Muscle of arm (tissue), 1 donor: ENCODE measurements at regions not wholly inside any gene's neighbourhood (a gene's known extent, or its start where the extent isn't known, plus 50 kb on each side); places are given as distances from the start of the nearest gene placed in this dataset.

ENCODE experiments used
- DNase-seq: peaks from one replicate; pipeline ENCODE4 v3.0.0-alpha.2; 2013

DNA sequence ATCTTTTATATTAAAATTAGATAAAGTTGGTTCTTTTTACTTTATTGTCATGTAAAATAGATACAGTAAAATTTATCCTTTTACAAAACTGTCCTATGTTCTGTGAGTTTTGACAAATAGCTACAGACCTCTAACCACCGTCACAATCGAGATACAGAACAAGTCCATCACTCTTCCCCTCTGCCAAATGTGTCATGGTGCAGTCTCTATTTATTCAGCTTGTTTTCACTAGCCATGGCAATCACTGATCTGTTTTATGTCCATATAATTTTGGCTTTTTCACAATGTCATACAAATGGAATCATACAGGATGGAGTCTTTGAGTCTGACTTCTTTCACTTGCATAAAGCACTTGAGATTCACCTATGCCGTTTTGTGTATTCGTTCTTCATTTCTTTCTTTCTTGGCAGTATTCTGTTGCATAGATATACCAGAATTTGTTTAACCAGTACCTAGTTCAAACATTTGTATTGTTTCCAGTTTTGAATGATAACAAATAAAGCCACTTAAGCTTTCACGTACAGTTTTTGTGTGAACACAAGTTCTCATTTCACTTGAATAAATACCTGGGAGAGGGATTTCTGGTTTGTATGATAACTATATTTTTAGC, 273.2 kb upstream of the MPDZ start:
- DNase-seq: no peak

DNA sequence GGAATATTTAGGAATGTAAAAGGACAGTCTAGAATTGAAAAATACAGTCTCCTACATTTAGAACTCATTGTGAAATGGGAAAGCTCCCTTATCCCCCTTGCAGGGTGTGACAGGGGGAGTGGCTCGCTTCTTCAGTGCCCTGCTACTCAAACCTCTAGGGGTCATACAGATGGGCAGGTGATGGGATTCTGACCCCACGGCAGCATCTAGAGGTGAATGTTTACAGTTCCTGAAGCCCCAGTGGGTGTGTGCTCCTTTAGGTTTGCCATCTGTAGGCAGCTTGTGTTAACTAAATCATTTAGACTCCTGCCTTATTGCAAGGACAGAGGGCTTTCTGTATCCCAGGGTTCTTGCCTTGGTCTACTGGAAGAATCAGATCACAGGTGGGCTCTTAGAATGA, 271.0 kb upstream of the MPDZ start:
- DNase-seq: no peak

DNA sequence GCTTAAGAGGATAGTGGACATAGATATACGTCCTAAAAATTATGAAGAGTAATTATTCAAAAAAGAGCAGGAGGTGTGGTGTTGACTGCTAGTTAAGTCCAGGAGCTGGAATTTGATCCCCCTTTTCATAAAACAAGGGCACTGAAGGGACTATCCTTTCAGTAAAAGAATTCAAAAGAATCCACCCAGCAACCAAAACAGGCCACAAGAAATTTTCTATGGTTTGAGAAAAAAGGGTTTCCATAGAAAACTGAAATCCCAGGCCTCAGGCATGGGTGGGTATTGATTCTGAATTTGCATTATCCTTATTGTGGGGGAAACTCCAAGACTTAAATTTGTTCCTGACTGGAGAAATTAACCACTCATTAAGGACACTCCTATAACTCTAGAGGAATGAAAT, 269.0 kb upstream of the MPDZ start:
- DNase-seq: no peak

DNA sequence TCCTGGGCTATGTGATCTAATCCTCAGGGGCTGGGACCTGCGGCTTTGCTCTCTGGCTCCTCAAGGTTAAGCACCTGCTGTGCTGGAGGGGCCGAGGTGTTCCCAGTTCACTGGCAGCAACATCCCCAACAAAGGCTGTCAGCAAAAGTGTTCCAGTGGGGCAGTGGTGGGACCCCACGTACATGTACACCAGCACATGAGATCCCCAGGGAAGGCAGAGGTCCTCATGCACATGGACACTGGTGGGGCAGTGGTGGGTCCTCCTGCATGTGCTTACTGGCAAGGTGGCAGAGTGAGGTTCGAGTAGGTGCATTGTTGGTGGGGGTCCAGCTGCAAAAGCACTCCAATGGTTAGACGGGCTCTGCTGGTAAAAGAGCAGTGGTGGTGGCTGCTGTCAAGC, 255.6 kb upstream of the MPDZ start:
- DNase-seq: no peak

DNA sequence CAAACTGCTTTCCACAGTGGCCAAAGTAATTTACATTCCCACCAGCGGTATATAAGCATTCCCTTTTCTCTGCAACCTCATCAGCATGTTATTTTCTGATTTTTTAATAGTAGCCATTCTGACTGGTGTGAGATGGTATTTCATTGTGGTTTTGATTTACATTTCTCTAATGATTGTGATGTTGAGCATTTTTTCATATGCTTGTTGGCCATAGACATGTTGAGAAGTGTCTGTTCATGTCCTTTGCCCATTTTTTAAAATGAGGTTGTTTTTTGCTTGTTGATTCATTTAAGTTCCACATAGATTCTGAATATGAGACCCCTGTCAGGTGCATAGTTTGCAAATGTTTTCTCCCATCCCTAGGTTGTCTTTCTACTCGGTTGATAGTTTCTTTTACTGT, 254.5 kb upstream of the MPDZ start:
- DNase-seq: no peak

DNA sequence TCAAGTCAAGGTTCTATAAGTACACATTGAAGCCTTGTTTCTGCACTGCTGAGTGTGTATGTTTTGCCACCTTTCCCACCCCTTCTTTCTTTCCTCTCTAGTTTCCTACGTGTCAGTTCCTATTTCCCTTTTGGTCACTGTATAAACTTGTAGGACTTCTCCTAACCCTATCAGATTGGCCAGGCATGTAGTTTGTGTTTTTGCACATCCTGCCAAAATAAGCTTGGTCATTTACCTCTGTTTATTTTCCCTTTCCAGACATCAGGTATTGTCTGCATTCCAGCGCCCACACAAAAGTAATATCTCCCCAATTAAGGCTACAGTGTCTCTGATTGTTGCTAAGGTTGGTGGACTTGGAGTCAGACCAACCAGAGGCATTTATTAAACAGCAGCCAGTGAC, 252.9 kb upstream of the MPDZ start:
- DNase-seq: no peak

DNA sequence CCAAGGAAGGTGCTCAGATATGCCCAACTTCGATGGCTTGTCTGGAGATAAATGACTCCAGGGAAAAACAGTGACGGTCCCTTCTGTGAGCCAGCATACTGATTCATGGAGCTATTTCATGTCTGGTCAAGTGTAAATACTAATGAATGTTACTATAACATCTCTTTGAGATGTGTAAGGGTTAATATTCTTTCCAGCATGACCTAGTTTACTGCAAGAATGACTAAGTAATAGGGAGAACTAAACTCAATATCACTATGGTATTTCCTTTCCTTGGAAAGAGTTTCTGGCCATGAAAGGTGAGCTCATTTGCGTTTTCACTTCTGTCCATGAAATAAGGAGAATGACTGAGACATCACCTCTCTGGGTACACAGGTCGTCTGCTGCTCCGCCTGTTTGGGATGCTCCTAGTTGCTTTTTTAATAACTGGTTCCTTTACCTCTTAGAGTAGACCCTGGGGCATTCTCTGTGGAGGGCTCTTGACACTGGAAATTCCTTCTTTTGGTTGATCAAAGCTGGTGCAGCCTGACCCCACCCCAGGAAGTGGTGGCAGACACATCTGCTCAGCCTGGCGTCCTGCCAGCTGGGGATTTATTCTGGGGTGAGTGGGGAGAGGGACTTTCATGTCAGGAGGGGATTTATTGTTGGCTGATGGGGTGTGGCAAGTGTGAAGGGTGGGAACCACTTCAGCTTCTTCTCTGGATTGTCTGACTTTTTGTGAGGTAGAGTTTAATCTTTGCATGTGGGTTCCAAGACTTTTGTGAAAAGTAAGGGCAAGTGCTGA, 250.0 kb upstream of the MPDZ start:
- DNase-seq: no peak

DNA sequence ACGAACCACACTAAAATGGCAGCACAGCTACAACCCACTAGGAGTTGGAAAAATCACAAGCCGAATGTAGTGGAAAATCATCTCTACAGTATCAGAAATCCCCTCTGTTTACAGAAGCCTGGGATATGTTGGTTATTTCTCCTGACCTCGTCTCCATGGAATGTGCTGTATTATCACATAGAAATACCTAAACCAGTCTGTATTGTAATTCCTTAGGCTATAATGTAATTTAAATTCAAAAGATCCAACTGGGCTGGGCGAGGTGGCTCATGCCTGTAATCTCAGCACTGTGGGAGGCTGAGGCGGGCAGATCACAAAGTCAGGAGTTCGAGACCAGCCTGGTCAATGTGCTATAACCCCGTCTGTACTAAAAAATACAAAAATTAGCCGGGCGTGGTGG, 244.8 kb upstream of the MPDZ start:
- DNase-seq: no peak

DNA sequence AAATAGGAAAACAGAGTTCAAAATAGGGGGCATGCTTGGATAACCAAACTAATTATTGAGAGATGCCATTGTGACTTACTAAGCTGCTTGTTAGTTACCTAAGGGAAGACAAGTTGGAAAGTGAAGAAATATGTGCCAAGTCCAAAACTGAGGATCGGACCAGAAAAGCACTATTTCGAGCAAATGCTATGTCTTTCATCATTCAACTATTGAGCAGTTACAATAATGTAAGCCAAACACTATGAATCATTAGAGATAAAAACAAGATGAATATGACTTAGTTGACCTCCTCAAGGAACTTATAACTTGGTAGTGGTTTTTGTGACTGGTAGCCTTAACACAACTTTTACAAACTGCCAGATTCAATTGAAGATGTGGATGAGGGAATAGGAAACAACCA, 240.6 kb upstream of the MPDZ start:
- DNase-seq: no peak

DNA sequence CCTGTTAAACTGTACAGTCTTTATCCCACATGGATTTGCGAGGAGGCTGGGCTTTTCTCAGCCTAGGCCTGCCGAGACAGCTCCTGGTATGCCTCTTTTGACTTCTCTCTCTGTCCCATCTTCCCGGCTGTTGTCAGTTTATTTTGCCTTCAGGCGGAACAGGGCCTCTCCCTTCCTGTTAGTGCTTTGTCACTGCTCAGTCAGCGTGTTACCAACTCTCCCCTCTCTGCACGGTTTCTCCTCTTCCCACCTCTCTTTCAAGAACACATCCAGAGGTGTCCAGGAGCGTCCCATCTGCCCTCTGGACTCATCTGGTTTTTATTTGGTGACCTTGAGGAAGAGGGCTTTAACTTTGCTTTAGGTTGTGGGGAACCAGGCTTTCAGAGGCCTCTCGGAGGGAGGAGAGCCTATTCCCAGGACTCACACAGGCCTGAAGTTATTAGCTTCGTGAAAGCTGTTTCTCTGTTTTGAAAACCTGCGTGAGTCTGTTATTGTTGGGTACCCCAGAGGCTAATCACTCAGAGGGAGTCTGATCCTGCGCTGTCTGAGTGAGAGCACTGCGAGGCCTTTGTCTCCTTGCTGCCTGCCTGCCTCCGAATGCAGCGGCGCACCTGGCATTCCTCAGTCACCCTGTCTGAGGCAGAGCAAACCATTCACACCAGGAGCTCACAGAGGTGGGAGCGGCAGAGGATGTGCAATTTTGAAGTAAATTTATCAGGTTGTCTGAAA, 234.4 kb upstream of the MPDZ start:
- peak; percentile 73 for DNase-seq

DNA sequence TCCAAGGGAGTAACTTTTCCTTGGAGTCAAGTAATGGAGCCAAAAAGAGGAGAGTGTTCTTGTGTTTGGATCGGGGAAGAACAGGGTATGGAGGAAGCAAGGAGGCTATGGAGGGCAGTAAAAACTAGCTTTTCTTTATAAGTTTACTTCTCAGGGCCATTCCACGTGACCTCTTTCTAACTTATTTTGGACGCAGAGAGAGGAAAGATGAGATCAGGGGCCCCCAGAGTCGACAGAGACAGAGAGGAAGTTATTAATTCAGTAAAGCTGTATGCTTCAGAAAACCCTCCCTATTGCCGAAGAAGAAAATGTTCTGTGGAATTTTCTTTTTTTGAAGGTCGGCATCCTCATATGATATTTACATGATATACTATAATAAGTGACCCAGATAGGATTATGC, 233.8 kb upstream of the MPDZ start:
- DNase-seq: peak; percentile 91

DNA sequence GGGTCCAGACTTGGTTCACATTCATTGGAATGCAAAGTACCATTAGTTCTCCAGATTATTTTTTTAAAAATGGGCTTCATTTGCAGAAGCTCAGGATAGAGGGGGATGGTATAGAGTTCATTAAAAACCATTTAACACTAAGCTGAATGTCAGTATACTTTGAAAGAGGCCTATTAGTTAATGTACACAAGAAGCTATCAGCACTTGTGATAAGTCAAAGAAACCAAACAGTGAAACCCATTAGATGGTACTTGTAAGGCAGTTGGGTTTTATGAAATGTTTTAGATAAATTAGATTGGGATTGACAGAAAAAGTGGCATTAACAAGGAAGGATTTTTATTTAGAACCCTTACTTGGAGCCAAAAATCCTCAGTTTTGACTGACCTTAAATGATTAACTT, 229.2 kb upstream of the MPDZ start:
- no peak for DNase-seq

DNA sequence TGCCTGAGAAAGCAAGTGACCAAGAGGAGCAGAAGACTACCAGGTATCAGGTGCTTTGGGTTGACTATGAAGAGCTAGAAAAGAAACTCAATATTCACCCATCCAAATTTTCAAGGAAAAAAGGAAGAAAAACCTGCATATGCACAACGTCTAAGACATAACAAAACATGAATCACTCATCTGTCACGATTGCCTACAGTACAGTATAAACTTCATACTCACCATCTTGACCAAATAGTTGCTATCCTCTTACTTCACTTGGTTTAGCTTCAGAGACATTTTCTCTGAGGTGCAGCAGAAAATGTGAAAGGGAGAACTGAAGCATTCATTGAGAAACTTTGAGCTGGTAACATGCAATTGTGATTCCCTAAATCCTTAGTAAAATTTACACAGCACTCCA, 228.6 kb upstream of the MPDZ start:
- DNase-seq: no peak

DNA sequence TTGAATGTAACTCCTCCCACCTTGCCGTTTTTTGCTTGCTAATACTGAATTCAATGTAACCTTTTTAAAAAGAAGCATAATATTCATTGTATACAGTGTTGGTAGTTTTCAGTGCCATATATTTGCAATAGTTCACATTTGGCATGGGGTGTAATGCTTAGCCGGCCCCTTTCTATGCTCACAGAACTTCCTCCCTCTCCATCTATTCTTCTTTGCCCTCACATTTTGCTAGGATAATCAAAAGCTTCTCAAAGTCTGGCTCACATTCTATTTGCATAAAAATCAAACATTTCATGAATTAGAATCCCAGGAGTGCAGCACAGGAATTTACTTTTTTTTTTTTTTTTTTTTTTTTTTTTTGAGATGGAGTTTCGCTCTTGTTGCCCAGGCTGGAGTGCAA, 226.3 kb upstream of the MPDZ start:
- DNase-seq: no peak

DNA sequence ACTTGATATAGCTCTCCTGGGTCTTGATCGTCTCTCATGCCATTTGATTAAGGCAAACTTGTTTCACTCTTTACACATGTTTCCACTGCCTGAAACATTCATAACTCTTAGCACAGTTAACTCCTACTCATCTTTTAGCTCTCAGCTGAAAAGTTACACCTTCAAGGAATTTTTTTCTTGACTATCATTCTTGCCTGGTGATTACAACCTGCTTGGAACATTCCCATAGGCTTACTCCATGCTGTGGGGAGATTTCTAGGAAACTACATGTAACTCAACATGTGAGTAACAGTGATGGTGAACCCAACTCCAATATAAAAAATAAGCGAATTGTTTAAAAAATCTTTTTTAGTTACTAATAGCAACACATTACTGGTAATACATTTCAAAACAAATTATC, 224.1 kb upstream of the MPDZ start:
- no peak for DNase-seq

DNA sequence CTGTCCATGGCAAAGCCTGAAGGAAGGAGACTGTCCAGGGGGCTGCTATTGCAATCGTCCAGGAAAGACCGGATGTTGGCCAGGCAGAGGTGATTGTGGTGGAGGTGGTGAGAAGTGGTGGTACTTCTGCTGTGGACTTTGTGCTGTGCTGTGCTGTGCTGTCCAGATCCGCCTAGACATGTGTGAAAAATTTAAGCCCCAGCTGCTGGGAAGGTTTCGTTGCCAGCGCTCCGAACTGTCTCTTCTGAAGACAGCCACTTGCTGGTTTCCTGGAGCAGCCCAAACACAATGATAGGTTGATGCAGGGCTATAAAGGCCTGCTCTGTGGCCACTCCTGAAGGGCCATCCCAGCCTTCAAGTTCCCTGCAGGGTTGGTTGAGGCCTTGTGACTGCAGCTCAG, 223.0 kb upstream of the MPDZ start:
- DNase-seq: no peak

DNA sequence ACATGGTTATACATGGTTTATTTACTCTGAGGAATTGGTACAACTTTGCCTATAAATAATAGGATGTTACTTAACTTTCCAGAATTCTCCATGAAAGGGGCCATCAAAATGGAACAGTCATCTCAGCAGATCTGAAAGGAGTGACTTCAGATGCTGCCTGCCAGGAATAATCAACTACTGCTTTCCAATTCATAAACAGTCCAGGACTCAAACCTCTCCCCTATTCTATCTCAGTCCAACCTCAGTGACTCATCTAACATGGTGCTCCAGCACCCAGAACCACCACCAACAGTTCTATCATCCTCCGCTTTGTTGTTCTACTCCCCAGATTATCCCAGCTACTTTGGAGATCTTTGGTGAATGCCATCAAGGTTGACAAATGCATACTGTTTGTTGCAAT, 221.5 kb upstream of the MPDZ start:
- DNase-seq: no peak

DNA sequence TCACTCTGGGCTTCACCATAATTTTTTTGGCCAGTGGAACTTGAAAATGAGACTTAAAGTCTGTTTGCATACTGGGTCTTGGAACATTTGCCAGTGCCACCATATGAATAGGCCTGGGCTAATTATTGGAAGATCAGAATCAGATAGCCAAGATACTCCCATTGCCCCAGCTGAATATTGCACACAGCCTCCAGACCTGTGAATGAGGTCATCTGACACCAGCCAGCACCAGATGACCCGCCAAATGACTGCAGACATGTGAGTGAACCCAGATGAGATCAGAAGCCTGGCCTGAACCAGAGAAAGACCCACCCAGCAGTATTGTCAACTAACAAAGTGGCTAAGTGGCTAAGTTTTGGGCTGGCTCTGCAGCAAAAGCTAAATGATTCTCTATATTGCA, 220.5 kb upstream of the MPDZ start:
- DNase-seq: no peak

DNA sequence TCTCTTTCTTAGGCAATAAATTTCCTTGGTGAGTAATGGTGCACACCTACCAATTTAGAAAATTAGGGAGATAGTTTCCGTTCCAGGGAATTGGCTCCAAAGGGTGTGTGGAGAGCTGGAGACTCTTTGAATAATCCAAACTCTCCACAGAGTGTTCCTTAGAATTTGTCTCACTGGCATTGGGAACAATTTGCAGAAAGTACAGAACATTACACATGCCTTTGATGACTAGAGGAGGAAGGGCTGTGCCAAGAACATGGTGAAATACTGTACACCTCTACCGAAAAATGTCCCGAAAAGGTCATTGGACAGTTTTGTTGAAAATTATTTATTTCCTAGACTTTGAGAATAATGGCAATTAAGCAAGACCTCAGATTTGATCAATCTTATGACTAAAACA, 214.2 kb upstream of the MPDZ start:
- no peak for DNase-seq

DNA sequence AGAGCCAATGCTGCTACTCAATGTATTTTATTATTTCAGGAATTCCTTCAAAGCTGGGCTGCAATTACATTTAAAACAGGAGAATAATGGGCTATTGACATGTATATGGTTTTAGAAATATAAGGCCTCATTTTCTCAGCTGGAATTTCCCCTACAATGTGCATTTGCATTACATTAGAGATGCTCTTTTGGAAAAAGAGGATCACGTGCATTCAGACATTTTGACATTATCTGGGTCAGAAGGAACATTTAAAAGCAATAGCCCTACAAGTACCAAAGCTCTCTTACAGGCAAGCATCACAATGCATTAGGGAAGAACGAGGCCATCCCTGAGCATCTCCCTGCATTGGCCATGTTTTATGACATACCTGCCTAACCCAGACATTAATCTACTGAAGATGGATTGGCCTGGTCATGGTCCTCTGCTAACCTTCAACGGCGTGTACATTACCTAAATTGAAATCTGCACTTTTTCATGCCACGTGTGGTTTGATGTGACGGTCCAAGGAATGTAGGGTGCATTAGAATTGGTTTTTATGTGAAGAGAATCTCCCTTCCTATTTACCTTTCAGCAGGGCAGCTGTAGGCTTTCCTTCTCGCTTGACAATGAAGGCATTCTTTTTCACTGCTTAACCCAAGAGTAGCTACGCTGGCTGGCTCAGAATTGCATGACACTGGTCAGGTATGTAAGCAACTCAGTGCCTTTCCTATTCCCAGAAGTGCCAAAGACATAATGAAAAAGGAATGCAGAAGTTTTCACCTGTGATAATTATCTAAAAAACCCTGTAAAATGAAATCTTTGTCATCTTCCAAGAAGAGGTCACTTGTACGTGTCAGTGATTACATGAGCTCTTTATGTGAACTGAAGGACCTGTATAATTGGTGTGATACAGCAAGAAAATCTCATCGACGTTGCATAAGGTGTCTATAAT, 212.3 kb upstream of the MPDZ start:
- DNase-seq: no peak

DNA sequence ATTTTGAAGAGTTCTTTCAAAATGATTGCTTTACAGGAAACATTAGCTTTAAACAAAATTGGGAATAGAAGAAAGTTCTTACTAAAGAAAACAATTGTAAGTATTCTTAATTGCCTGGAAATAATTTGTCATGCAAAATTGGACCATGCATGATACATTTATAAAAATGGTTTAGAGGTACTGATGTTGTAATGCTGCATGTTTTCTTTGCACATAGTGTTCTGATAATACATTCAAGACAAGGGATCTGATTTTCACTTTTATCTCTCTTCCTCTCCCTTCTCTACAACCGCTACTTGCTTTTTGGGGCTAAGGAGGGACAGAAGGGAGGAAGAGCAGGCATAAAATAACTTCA, 211.6 kb upstream of the MPDZ start:
- no peak for DNase-seq

DNA sequence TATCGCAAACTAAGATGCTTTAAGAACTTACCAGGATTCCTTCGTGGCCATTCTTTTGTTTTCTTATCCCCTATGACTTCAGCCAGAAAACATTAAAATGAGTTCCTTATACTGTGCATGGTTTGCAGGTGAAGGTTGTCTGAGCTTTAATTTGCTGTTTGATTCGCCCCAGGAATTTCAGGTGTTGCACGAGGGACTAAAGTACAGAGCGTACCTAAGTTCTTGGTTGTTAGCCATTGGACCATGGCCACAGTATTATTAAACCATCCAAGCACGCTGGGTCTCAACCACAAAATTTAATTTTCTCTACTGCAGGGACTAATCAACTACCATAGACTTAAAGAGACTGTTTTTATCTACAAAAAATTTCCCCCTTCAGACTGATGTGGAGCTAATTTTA, 208.4 kb upstream of the MPDZ start:
- no peak for DNase-seq
